ENCODE measurements at regions not wholly inside any gene's neighbourhood (a gene's known extent, or its start where the extent isn't known, plus 50 kb on each side); places are given as distances from the start of the nearest gene placed in this dataset.

DNA sequence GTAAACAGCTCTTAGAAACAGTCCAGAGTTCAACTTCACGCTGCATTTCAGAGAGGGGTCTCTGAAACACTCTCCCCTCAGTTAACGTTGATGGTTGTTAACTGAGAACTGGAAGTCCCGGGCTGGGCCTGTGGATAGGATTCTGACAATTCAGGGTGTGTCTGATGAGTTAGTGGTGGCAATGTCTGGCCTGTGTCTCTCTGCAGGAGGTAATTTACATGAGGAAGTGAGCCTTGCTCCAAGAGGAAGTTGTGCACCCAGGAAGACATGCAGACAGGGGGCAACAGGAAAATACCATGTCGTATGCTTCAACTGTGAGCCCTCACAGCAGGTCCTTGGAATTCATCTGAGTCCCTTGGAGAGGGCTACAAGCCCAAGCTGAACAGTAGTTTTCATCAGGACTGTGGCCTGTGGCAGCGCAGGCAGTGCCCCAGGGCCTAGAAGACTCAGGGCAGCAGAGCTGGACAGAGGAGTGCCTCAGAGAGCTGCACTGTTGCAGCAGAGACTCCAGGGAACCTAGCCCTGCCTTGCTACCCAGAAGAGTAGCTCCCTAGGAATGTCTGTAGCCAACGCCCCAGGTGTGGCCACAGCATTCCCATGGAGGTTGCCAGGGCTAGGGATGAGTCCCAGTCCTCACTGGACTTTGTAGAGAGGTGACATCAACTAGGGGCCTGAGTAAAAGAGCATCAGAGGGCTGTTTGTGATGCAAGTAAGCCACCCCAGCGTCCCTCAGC is 104.6 kb upstream of the SELENOK start:
- no peaks in the 10 kb centered on the region for H3K36me3 ChIP-seq (ENCODE audit: control insufficient read depth, insufficient read depth, low read length)
- TF ChIP-seq, protein P1, sequence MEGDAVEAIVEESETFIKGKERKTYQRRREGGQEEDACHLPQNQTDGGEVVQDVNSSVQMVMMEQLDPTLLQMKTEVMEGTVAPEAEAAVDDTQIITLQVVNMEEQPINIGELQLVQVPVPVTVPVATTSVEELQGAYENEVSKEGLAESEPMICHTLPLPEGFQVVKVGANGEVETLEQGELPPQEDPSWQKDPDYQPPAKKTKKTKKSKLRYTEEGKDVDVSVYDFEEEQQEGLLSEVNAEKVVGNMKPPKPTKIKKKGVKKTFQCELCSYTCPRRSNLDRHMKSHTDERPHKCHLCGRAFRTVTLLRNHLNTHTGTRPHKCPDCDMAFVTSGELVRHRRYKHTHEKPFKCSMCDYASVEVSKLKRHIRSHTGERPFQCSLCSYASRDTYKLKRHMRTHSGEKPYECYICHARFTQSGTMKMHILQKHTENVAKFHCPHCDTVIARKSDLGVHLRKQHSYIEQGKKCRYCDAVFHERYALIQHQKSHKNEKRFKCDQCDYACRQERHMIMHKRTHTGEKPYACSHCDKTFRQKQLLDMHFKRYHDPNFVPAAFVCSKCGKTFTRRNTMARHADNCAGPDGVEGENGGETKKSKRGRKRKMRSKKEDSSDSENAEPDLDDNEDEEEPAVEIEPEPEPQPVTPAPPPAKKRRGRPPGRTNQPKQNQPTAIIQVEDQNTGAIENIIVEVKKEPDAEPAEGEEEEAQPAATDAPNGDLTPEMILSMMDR (conservative IDR thresholded peaks at IDR 0.05 in 1 of 2, IDR thresholded peaks at IDR 0.05 in 1 of 2; ENCODE audit: low read depth in 1 of 2, low read length in 2 of 2), result no peak
- TF ChIP-seq EZH2 (IDR thresholded peaks at IDR 0.05; ENCODE audit: low read length, missing control alignments), result no peak

DNA sequence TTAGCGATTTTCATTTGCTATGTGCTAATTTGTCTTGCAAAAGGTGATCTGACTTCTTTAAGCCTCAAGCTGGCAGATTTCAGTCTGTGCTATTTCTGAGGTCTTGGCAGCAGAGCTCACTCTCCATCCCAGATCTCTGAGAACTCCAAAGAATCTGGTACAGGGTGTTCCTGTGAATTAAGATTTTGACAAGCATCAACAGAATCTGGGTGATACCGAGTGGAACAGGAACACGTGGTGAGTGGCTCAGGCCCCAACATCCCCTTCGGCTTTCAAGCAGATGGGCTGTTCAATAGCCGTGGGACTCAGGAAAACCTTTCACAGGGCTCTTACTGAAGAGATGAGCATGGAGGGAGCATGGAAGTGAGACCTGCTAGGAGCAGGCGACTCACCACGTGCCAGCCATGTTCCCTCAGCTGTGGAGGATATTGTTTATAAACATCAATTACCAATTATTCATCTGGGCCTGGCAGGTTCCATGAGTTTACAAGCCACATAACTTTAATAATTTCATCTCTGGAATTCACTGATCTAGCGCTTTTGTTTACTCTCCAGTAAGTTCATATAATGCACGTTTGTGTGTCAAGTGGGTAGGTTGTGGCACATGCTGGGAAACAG is 103.4 kb upstream of the SELENOK start:
- Histone ChIP-seq H3K27me3 (ENCODE audit: control insufficient read depth, insufficient read depth, low read length) (no peaks in the 10 kb centered on the region), H3K4me3 (replicated peaks in 1 of 4; ENCODE audit: control extremely low read depth in 1 of 4, insufficient read depth in 1 of 4, low read depth in 3 of 4, low read length in 4 of 4) (no peak overlapping the region), H4K20me1 (ENCODE audit: control insufficient read depth, extremely low read depth, insufficient read depth, low read length) (no peaks in the 10 kb centered on the region), H3K27ac (ENCODE audit: insufficient read depth, low read length) (no peak overlapping the region), H3K79me2 (ENCODE audit: control insufficient read depth, insufficient read depth, low read length) (no peaks in the 10 kb centered on the region), H3K36me3 (ENCODE audit: control insufficient read depth, insufficient read depth, low read length) (no peaks in the 10 kb centered on the region), H3K9ac (ENCODE audit: insufficient read depth, low read length) (no peak overlapping the region), H3K4me2 (ENCODE audit: extremely low read depth, insufficient read depth, low read length) (no peak overlapping the region), H3K4me1 (ENCODE audit: control insufficient read depth, extremely low read depth, insufficient read depth, low read length) (no peaks in the 10 kb centered on the region), H2AFZ (ENCODE audit: low read length) (no peak overlapping the region), H3K9me3 (ENCODE audit: control insufficient read depth, insufficient read depth, low read depth, low read length) (no peaks in the 10 kb centered on the region)
- no peak for DNase-seq (ENCODE audit: low read depth in 2 of 2)
- TF ChIP-seq, protein P1 (conservative IDR thresholded peaks at IDR 0.05 in 1 of 2, IDR thresholded peaks at IDR 0.05 in 1 of 2; ENCODE audit: low read depth in 1 of 2, low read length in 2 of 2), result no peak
- no peak for TF ChIP-seq EZH2 (IDR thresholded peaks at IDR 0.05; ENCODE audit: low read length, missing control alignments)

More for the DNA sequence above, 104.6 kb upstream of the SELENOK start:
- Histone ChIP-seq H3K9me3 (ENCODE audit: control insufficient read depth, insufficient read depth, low read depth, low read length) (no peaks in the 10 kb centered on the region), H3K9ac (ENCODE audit: insufficient read depth, low read length) (no peak overlapping the region), H3K27me3 (ENCODE audit: control insufficient read depth, insufficient read depth, low read length) (no peaks in the 10 kb centered on the region), H3K4me1 (ENCODE audit: control insufficient read depth, extremely low read depth, insufficient read depth, low read length) (no peaks in the 10 kb centered on the region), H4K20me1 (ENCODE audit: control insufficient read depth, extremely low read depth, insufficient read depth, low read length) (no peaks in the 10 kb centered on the region), H2AFZ (ENCODE audit: low read length) (no peak overlapping the region), H3K4me3 (replicated peaks in 1 of 4; ENCODE audit: control extremely low read depth in 1 of 4, insufficient read depth in 1 of 4, low read depth in 3 of 4, low read length in 4 of 4) (no peak overlapping the region), H3K4me2 (ENCODE audit: extremely low read depth, insufficient read depth, low read length) (no peak overlapping the region), H3K79me2 (ENCODE audit: control insufficient read depth, insufficient read depth, low read length) (no peaks in the 10 kb centered on the region), H3K27ac (ENCODE audit: insufficient read depth, low read length) (no peak overlapping the region)
- DNase-seq (ENCODE audit: low read depth in 2 of 2), result no peak

DNA sequence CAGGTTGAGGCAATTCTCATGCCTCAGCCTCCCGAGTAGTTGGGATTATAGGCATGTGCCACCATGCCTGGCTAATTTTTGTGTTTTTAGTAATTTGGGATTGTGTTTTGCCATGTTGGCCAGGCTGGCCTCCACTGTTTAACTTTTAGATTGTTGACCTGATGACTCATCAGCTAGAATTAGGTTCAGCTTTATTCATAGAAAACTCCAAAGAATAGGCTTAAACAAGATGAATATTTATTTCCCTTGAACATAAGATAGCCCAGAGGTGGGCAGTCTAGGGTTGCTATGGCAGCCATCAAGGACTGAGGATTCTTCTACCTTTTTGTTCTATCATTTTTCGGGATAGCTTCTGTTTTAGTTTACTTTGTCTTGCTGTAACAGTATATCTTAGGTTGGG is 99.6 kb upstream of the SELENOK start:
- no peak overlapping the region for H3K27ac ChIP-seq (ENCODE audit: insufficient read depth, low read length)
- no peaks in the 10 kb centered on the region for H4K20me1 ChIP-seq (ENCODE audit: control insufficient read depth, extremely low read depth, insufficient read depth, low read length)
- H3K27me3 ChIP-seq (ENCODE audit: control insufficient read depth, insufficient read depth, low read length), result no peaks in the 10 kb centered on the region
- TF ChIP-seq EZH2 (IDR thresholded peaks at IDR 0.05; ENCODE audit: low read length, missing control alignments), result no peak
- TF ChIP-seq, protein P1 (conservative IDR thresholded peaks at IDR 0.05 in 1 of 2, IDR thresholded peaks at IDR 0.05 in 1 of 2; ENCODE audit: low read depth in 1 of 2, low read length in 2 of 2), result no peak
- no peak overlapping the region for H3K4me3 ChIP-seq (replicated peaks in 1 of 4; ENCODE audit: control extremely low read depth in 1 of 4, insufficient read depth in 1 of 4, low read depth in 3 of 4, low read length in 4 of 4)
- DNase-seq (ENCODE audit: low read depth in 2 of 2), result no peak
- no peak overlapping the region for H3K9ac ChIP-seq (ENCODE audit: insufficient read depth, low read length)
- H3K9me3 ChIP-seq (ENCODE audit: control insufficient read depth, insufficient read depth, low read depth, low read length), result no peaks in the 10 kb centered on the region
- no peaks in the 10 kb centered on the region for H3K79me2 ChIP-seq (ENCODE audit: control insufficient read depth, insufficient read depth, low read length)
- no peak overlapping the region for H3K4me2 ChIP-seq (ENCODE audit: extremely low read depth, insufficient read depth, low read length)
- H3K4me1 ChIP-seq (ENCODE audit: control insufficient read depth, extremely low read depth, insufficient read depth, low read length), result no peaks in the 10 kb centered on the region
- H3K36me3 ChIP-seq (ENCODE audit: control insufficient read depth, insufficient read depth, low read length), result no peaks in the 10 kb centered on the region
- no peak overlapping the region for H2AFZ ChIP-seq (ENCODE audit: low read length)

All from fibroblast of lung (primary cell).